ENCODE measurements at regions not wholly inside any gene's neighbourhood (a gene's known extent, or its start where the extent isn't known, plus 50 kb on each side); places are given as distances from the start of the nearest gene placed in this dataset.
A peak's percentile ranks its signal among the peaks of the same experiment; 100 is the strongest.
"Not testable (repeated sequence)": the region's sequence is repeated elsewhere in the genome, so short reads cannot be mapped to it uniquely, and the experiment has no call there.

DNA sequence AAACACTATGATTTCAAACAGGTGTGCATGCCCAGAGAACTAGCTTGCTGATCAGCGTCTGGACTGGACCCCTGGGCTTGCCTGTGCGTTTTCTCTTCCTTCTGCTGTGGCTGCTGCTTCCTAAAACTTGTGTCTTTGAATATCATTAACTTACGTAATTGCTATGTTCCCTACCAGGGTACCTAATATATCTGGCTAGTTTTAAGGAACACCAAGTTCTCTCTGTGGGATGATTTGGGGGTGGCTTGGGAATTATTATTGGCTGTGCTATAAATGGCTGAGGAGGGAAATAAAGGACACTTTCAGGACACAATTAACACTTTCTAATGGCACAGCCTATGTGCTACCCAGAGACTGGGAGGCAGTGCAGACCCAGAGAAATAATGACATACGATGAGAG lies 606.0 kb upstream of the RBFOX1 start:
- TF ChIP-seq, protein P1, sequence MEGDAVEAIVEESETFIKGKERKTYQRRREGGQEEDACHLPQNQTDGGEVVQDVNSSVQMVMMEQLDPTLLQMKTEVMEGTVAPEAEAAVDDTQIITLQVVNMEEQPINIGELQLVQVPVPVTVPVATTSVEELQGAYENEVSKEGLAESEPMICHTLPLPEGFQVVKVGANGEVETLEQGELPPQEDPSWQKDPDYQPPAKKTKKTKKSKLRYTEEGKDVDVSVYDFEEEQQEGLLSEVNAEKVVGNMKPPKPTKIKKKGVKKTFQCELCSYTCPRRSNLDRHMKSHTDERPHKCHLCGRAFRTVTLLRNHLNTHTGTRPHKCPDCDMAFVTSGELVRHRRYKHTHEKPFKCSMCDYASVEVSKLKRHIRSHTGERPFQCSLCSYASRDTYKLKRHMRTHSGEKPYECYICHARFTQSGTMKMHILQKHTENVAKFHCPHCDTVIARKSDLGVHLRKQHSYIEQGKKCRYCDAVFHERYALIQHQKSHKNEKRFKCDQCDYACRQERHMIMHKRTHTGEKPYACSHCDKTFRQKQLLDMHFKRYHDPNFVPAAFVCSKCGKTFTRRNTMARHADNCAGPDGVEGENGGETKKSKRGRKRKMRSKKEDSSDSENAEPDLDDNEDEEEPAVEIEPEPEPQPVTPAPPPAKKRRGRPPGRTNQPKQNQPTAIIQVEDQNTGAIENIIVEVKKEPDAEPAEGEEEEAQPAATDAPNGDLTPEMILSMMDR (IDR thresholded peaks at IDR 0.05; ENCODE audit: borderline replicate concordance, extremely low read depth, insufficient read depth), result no peak
- intact Hi-C loops (cut with DNase I), result no loop called here
- Histone ChIP-seq H3K9me3 (ENCODE audit: control insufficient read depth in 2 of 3, insufficient read depth in 1 of 3, low read length in 3 of 3) (no peaks in the 10 kb centered on the region), H3K4me3 (ENCODE audit: low read length in 3 of 3) (no peak overlapping the region), H3K27ac (ENCODE audit: low read depth in 2 of 2, low read length in 2 of 2) (no peak overlapping the region), H3K36me3 (ENCODE audit: control insufficient read depth in 2 of 3, insufficient read depth in 3 of 3, low read length in 3 of 3) (no peaks in the 10 kb centered on the region), H3K9ac (ENCODE audit: low read length in 3 of 3) (no peak overlapping the region), H3K4me1 (ENCODE audit: control insufficient read depth in 2 of 3, insufficient read depth in 2 of 3, low read depth in 1 of 3, low read length in 3 of 3) (no peaks in the 10 kb centered on the region), H3K27me3 (ENCODE audit: control insufficient read depth, insufficient read depth, low read length) (no peaks in the 10 kb centered on the region)
- DNase-seq (no peak), FAIRE-seq (no peak)

DNA sequence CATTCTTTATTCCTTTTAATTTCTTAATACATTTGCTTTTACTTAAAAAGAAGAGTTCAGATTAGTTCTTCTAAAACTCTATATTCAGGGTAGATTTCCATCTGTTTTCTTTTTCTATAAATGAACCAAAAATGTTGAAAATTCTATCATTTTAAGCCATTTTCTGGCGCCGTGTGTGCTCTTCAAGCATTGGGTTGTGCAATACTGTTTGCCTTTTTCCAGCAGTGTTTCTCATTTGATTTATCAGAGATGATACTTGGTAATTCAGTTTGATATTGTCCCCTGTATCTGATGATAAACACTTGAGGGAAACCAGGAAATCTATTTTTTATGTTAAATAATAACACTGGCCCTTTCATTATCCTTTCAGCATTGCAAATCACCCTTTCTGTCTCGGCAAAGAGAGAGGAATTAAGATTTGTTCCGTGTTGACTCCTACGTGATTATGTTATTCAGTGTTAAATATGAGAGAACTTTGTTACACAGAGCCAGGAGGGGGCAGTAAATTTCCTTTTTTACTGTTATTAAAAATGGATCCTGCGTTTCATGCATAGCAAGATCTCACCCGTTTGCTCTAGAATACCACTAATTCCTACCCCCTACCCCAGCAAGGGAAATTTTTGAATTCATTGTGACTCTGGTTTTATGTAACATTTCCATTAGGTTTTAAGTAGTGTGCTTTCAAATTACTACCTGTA lies 606.9 kb upstream of the RBFOX1 start:
- peak in 2 of 5 donors; percentile 8 to 20 for DNase-seq
- TF ChIP-seq, protein P1 (IDR thresholded peaks at IDR 0.05; ENCODE audit: borderline replicate concordance, extremely low read depth, insufficient read depth), result peak; percentile 17
- Histone ChIP-seq H3K9me3 (ENCODE audit: control insufficient read depth in 2 of 3, insufficient read depth in 1 of 3, low read length in 3 of 3) (no peaks in the 10 kb centered on the region), H3K4me3 (ENCODE audit: low read length in 3 of 3) (no peak overlapping the region), H3K4me1 (ENCODE audit: control insufficient read depth in 2 of 3, insufficient read depth in 2 of 3, low read depth in 1 of 3, low read length in 3 of 3) (no peaks in the 10 kb centered on the region), H3K27me3 (ENCODE audit: control insufficient read depth, insufficient read depth, low read length) (no peaks in the 10 kb centered on the region), H3K36me3 (ENCODE audit: control insufficient read depth in 2 of 3, insufficient read depth in 3 of 3, low read length in 3 of 3) (no peaks in the 10 kb centered on the region), H3K27ac (ENCODE audit: low read depth in 2 of 2, low read length in 2 of 2) (no peak overlapping the region), H3K9ac (ENCODE audit: low read length in 3 of 3) (no peak overlapping the region)
- intact Hi-C loops (cut with DNase I), result no loop called here
- no peak for FAIRE-seq

DNA sequence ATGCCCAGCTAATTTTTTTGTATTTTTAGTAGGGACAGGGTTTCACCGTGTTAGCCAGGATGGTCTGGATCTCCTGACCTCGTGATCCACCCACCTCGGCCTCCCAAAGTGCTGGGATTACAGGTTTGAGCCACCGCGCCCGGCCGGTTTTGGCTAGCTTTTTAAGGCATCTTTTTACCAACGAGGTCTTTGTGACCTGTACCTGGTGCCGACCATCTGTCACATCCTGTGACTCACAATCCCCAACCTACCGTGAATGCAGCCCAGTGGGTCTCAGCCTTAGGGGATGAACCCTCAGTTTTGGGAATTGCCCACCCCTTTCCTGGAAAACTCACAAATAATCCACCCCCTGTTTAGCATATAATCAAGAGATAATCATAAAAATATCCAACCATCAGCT lies 607.4 kb upstream of the RBFOX1 start:
- H3K9ac ChIP-seq (ENCODE audit: low read length in 3 of 3); H3K4me3 ChIP-seq (ENCODE audit: low read length in 3 of 3); H3K27ac ChIP-seq (ENCODE audit: low read depth in 2 of 2, low read length in 2 of 2); DNase-seq; H3K9me3 ChIP-seq (ENCODE audit: control insufficient read depth in 2 of 3, insufficient read depth in 1 of 3, low read length in 3 of 3); intact Hi-C loops (cut with DNase I); H3K4me1 ChIP-seq (ENCODE audit: control insufficient read depth in 2 of 3, insufficient read depth in 2 of 3, low read depth in 1 of 3, low read length in 3 of 3); FAIRE-seq; H3K36me3 ChIP-seq (ENCODE audit: control insufficient read depth in 2 of 3, insufficient read depth in 3 of 3, low read length in 3 of 3); H3K27me3 ChIP-seq (ENCODE audit: control insufficient read depth, insufficient read depth, low read length): not testable (repeated sequence)

DNA sequence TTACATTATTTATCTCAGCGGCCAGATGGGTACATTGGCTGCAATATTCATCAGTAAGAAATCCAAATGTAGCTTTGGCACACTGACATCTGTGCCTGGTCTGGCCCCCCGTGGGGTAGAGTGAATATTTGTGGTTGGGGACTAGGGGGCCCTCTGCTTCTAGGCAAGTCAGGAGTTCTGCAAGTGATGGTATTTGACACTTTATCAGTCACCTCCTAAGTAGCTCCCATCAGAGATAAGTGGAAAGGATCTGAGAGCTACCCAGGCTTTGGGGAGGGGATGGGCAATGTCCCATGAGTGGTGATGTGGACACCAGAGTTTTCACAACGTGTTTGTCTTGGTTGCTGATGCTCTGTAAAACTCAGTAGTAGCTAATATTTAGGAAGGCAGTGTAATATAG lies 609.9 kb upstream of the RBFOX1 start:
- no peak for FAIRE-seq
- H3K9ac ChIP-seq (ENCODE audit: low read length in 3 of 3), result no peak overlapping the region
- H3K27me3 ChIP-seq (ENCODE audit: control insufficient read depth, insufficient read depth, low read length), result no peaks in the 10 kb centered on the region
- intact Hi-C loops (cut with DNase I), result no loop called here
- TF ChIP-seq, protein P1 (IDR thresholded peaks at IDR 0.05; ENCODE audit: borderline replicate concordance, extremely low read depth, insufficient read depth), result no peak
- no peaks in the 10 kb centered on the region for H3K4me1 ChIP-seq (ENCODE audit: control insufficient read depth in 2 of 3, insufficient read depth in 2 of 3, low read depth in 1 of 3, low read length in 3 of 3)
- no peaks in the 10 kb centered on the region for H3K9me3 ChIP-seq (ENCODE audit: control insufficient read depth in 2 of 3, insufficient read depth in 1 of 3, low read length in 3 of 3)
- DNase-seq, result no peak
- H3K27ac ChIP-seq (ENCODE audit: low read depth in 2 of 2, low read length in 2 of 2), result no peak overlapping the region
- H3K4me3 ChIP-seq (ENCODE audit: low read length in 3 of 3), result no peak overlapping the region
- no peaks in the 10 kb centered on the region for H3K36me3 ChIP-seq (ENCODE audit: control insufficient read depth in 2 of 3, insufficient read depth in 3 of 3, low read length in 3 of 3)
